GM12874 (cell line): ENCODE measurements at regions not wholly inside any gene's neighbourhood (a gene's known extent, or its start where the extent isn't known, plus 50 kb on each side); places are given as distances from the start of the nearest gene placed in this dataset.

Experiments
- TF ChIP-seq, protein P1 (sequence below): IDR thresholded peaks from 2 replicates; pipeline ENCODE4 v1.5.1; 2011; ENCODE audit warnings: low read depth, mild to moderate bottlenecking, control low read depth, low read length, moderate library complexity; ENCODE audit not compliant: insufficient read depth

- TF ChIP-seq, protein P1, sequence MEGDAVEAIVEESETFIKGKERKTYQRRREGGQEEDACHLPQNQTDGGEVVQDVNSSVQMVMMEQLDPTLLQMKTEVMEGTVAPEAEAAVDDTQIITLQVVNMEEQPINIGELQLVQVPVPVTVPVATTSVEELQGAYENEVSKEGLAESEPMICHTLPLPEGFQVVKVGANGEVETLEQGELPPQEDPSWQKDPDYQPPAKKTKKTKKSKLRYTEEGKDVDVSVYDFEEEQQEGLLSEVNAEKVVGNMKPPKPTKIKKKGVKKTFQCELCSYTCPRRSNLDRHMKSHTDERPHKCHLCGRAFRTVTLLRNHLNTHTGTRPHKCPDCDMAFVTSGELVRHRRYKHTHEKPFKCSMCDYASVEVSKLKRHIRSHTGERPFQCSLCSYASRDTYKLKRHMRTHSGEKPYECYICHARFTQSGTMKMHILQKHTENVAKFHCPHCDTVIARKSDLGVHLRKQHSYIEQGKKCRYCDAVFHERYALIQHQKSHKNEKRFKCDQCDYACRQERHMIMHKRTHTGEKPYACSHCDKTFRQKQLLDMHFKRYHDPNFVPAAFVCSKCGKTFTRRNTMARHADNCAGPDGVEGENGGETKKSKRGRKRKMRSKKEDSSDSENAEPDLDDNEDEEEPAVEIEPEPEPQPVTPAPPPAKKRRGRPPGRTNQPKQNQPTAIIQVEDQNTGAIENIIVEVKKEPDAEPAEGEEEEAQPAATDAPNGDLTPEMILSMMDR, result no peak
Observed at GRCh38 chr2:220356076-220356475, 728.6 kb downstream of the SLC4A3 start.

DNA sequence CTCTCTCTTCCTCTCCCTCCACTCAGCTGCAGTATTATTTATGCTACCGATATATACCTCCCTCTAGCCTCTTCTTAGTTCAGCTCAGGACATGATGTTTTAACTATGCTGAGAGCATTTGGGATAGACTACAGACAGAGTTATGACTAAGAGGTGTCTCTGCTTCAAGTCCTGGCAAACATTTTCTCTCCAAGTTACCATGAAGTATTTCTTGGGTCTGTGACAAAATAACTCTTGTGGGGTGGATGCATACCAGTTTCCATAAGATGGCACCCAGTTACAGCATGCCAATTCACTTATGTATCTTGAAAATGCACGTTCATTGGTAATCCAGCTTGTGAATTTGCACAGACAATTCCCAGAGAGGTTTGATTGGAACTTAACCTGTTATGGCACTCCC, 737.6 kb downstream of the SLC4A3 start:
- TF ChIP-seq, protein P1, result no peak

- TF ChIP-seq, protein P1, result no peak
Observed at GRCh38 chr2:220366765-220367164, 739.3 kb downstream of the SLC4A3 start.

- TF ChIP-seq, protein P1, result no peak
Observed at GRCh38 chr2:220370764-220371163, 743.3 kb downstream of the SLC4A3 start.

- TF ChIP-seq, protein P1, result no peak
Observed at GRCh38 chr2:220371211-220371610, 743.8 kb downstream of the SLC4A3 start.

- TF ChIP-seq, protein P1, result no peak
Observed at GRCh38 chr2:220373878-220374277, 746.4 kb downstream of the SLC4A3 start.

- TF ChIP-seq, protein P1, result no peak
Observed at GRCh38 chr2:220374282-220374681, 746.9 kb downstream of the SLC4A3 start.
